BJ (cell line): ENCODE measurements at regions not wholly inside any gene's neighbourhood (a gene's known extent, or its start where the extent isn't known, plus 50 kb on each side); places are given as distances from the start of the nearest gene placed in this dataset.

Experiments
- CTCF ChIA-PET: fragments of 350-600 bp; formaldehyde crosslinking; extraction: SDS; loops from one replicate; lab custom pipeline; 2021; ENCODE audit warnings: antibody characterized with exemption, inconsistent platforms; lab: Yijun Ruan, JAX
- POLR2A ChIA-PET: fragments of 300-600 bp; sonication (Branson Sonifier 250); formaldehyde crosslinking; extraction: SDS; loops from one replicate; lab custom pipeline; 2021; ENCODE audit warnings: antibody characterized with exemption; lab: Charles Lee
- DNase-seq: peaks from one replicate; pipeline ENCODE4 v3.0.0-alpha.2; 2011; ENCODE audit warnings: low read depth
- H3K27me3 ChIP-seq: 2 replicates; pipeline ENCODE4 v1.6.0; 2011; ENCODE audit warnings: low read length; ENCODE audit not compliant: control insufficient read depth, insufficient read depth
- H3K36me3 ChIP-seq: 2 replicates; pipeline ENCODE4 v1.5.1; 2011; ENCODE audit warnings: low read length; ENCODE audit not compliant: control insufficient read depth, insufficient read depth
- H3K4me3 ChIP-seq: 2 replicates; pipeline ENCODE4 v1.5.1; 2011; ENCODE audit warnings: low read depth, mild to moderate bottlenecking, control low read depth, low read length
- TF ChIP-seq, protein P1 (sequence below): IDR thresholded peaks from 2 replicates; pipeline ENCODE4 v1.5.1; 2011; ENCODE audit warnings: low read depth, mild to moderate bottlenecking, control low read depth, inconsistent platforms, low read length, moderate library complexity; ENCODE audit not compliant: insufficient read depth

DNA sequence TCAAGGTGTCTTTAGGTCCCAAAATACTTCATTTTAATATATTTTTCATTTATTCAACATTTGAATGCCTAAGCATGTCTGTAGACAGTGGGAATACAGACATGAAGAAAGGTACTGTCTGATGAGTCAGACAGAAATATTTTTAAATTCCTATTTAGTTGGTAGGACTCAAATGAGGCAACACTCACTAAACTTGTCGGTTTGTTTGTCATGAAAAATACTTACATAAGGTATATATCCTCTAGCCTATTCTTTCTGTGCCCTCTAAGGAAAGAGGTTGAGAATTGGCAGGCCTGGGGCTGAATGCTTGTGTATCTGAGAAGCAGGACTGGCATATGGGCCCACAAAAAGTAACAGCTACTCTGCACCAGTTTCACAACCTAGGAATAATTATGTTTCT, 423.6 kb upstream of the MDFIC2 start:
- ChIA-PET POLR2A (no interaction called here), CTCF (no interaction called here)
- no peak for DNase-seq
- Histone ChIP-seq H3K4me3 (no peak overlapping the region), H3K36me3 (no peaks in the 10 kb centered on the region), H3K27me3 (no peaks in the 10 kb centered on the region)
- TF ChIP-seq, protein P1, sequence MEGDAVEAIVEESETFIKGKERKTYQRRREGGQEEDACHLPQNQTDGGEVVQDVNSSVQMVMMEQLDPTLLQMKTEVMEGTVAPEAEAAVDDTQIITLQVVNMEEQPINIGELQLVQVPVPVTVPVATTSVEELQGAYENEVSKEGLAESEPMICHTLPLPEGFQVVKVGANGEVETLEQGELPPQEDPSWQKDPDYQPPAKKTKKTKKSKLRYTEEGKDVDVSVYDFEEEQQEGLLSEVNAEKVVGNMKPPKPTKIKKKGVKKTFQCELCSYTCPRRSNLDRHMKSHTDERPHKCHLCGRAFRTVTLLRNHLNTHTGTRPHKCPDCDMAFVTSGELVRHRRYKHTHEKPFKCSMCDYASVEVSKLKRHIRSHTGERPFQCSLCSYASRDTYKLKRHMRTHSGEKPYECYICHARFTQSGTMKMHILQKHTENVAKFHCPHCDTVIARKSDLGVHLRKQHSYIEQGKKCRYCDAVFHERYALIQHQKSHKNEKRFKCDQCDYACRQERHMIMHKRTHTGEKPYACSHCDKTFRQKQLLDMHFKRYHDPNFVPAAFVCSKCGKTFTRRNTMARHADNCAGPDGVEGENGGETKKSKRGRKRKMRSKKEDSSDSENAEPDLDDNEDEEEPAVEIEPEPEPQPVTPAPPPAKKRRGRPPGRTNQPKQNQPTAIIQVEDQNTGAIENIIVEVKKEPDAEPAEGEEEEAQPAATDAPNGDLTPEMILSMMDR: no peak

DNA sequence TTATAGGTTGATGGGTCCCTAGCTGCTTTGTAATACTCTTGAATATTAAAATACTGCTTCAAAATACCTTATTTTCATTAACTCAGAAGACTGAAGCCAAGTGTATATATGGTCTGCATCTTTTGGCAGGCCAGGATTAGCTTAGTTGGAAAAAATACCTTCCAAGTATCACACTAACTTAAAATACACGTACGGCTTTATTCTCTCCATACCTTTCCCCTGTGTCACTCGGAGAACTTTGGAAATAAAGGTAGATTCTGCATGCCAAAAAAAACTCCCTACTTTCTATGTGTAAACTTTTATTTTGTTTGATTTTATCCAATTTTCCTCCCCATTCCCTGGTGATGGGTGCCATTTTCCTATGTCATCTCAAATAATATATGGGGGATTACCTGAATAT, 422.3 kb upstream of the MDFIC2 start:
- H3K27me3 ChIP-seq: no peaks in the 10 kb centered on the region
- ChIA-PET CTCF (interaction anchor here (1.0 kb wide), 1 partner anchor 198 kb away, joined by 3 read pairs; no protein-coding TSS in a partner anchor), POLR2A (no interaction called here)
- DNase-seq: no peak
- H3K4me3 ChIP-seq: no peak overlapping the region
- no peaks in the 10 kb centered on the region for H3K36me3 ChIP-seq
- TF ChIP-seq, protein P1: no peak

DNA sequence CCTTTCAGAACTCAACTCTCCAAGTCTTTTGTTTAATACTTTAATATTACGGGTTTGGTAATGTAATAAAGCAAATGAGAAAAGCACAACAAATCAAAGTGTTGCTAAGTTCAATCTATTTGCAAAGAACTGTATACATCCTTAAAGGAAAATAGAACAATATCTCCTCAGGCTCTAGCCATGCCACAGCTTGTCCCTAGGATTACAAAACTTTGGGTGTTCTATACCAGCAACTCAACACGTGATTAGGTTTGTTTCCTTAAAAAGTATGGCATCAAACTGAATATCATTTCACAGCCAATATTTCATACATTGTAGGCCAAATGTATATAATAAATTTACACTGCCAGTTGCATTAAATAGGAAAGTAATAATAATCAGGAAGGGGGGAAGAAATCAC, 418.6 kb upstream of the MDFIC2 start:
- Histone ChIP-seq H3K4me3 (no peak overlapping the region), H3K36me3 (no peaks in the 10 kb centered on the region), H3K27me3 (no peaks in the 10 kb centered on the region)
- ChIA-PET POLR2A (no interaction called here), CTCF (no interaction called here)
- TF ChIP-seq, protein P1: no peak
- DNase-seq: no peak

DNA sequence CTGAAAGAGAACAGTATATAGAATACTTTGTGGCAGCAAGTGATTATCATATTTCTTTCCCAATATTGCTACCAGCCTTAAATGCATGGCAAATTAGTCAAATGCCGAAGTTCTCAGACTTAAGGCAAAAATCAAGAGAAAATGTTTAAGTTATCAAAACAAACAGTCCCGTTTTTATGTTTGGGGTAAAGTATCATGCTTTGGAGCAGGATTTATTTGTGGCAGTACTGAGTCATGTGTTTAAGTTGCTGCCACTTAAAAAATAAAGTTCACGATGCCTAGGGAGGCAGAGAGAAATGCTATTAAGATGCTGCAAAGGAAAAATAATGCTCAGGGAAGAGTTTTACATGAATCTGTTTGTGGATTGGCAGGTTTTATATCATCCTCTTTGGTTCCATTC, 417.4 kb upstream of the MDFIC2 start:
- TF ChIP-seq, protein P1: no peak
- DNase-seq: no peak
- POLR2A ChIA-PET: no interaction called here
- no peaks in the 10 kb centered on the region for H3K36me3 ChIP-seq
- H3K27me3 ChIP-seq: no peaks in the 10 kb centered on the region
- H3K4me3 ChIP-seq: no peak overlapping the region
- CTCF ChIA-PET: interaction anchor here (1.2 to 1.3 kb wide), 2 partner anchors 11 to 41 kb away, joined by 3 to 6 read pairs; no protein-coding TSS in a partner anchor

DNA sequence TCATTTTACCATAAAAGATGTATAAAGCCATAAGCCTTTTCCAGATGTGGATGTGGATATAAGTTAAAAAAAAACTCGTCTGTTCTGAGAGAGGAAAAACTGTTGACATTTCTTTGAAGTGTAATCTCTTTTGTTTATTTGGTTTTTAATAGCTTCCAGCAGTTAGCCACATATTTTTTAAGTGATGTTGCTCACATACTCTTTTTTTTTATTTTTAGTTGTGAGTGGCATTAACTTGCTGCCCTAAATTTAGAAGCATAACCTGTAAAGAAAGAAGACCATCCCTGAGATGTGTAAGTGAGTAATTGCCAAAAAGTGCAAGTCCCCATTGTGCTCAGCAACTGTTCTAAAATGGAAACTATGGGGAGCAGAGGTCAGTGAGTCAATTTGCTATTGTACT, 415.9 kb upstream of the MDFIC2 start:
- DNase-seq: peak; percentile 26
- Histone ChIP-seq H3K27me3 (no peaks in the 10 kb centered on the region), H3K4me3 (no peak overlapping the region), H3K36me3 (no peaks in the 10 kb centered on the region)
- CTCF ChIA-PET: no interaction called here
- TF ChIP-seq, protein P1: no peak
- POLR2A ChIA-PET: interaction anchor here (0.6 kb wide), 1 partner anchor 117 kb away, joined by 3 read pairs; no protein-coding TSS in a partner anchor
